Natural killer cell (primary cell): ENCODE measurements at regions not wholly inside any gene's neighbourhood (a gene's known extent, or its start where the extent isn't known, plus 50 kb on each side); places are given as distances from the start of the nearest gene placed in this dataset.

Experiments used
- ATAC-seq, 3 donors: fragments of 150-1000 bp in 2 of 3; fragments of 200-7000 bp in 1 of 3; cut with Tn5 transposase; 1 replicate in 1 of 3; 2 replicates in 2 of 3; pipeline ENCODE4 v1.10.0; 2021; ENCODE audit warnings: mild to moderate bottlenecking in 2 of 3, moderate library complexity in 2 of 3
- DNase-seq, 2 donors: peaks; one replicate each; pipeline versions ENCODE4 v3.0.0 to v3.0.0-alpha.2; 2013 to 2021; ENCODE audit warnings: mixed read lengths in 1 of 2
- H3K27ac ChIP-seq: one replicate; pipeline ENCODE4 v1.5.1; 2013; ENCODE audit warnings: mild to moderate bottlenecking, low read length
- H3K27me3 ChIP-seq: one replicate; pipeline ENCODE4 v1.6.1; 2013; ENCODE audit warnings: low read length; ENCODE audit not compliant: control insufficient read depth, insufficient read depth
- H3K36me3 ChIP-seq: one replicate; pipeline ENCODE4 v1.6.1; 2013; ENCODE audit warnings: low read length; ENCODE audit not compliant: control insufficient read depth, insufficient read depth
- H3K4me1 ChIP-seq: one replicate; pipeline ENCODE4 v1.6.1; 2013; ENCODE audit warnings: low read length; ENCODE audit not compliant: control insufficient read depth, insufficient read depth
- H3K4me3 ChIP-seq: one replicate; pipeline ENCODE4 v1.5.1; 2013; ENCODE audit warnings: low read length
- H3K9me3 ChIP-seq: one replicate; pipeline ENCODE4 v1.6.1; 2013; ENCODE audit warnings: low read length; ENCODE audit not compliant: control insufficient read depth, insufficient read depth
- H3K27ac Mint-ChIP-seq, 2 donors: one replicate each; pipeline ENCODE4 v1.8.0; 2022; ENCODE audit warnings: mild to moderate bottlenecking in 2 of 2, mixed read lengths in 2 of 2, moderate library complexity in 1 of 2
- H3K27me3 Mint-ChIP-seq, 2 donors: one replicate each; pipeline ENCODE4 v1.8.0; 2022; ENCODE audit warnings: low read depth in 2 of 2, mixed read lengths in 2 of 2
- H3K36me3 Mint-ChIP-seq: one replicate; pipeline ENCODE4 v1.8.0; 2022; ENCODE audit warnings: mixed read lengths
- H3K4me1 Mint-ChIP-seq, 2 donors: one replicate each; pipeline ENCODE4 v1.8.0; 2022; ENCODE audit warnings: mixed read lengths in 2 of 2
- H3K4me3 Mint-ChIP-seq: one replicate; pipeline ENCODE4 v1.8.0; 2022; ENCODE audit warnings: mild to moderate bottlenecking, moderate library complexity, mixed read lengths
- H3K9me3 Mint-ChIP-seq, 2 donors: one replicate each; pipeline ENCODE4 v1.8.0; 2022; ENCODE audit warnings: mixed read lengths in 2 of 2
- CTCF ChIP-seq: fragments of 200-600 bp; IDR thresholded peaks from one replicate; pipeline ENCODE4 v1.8.0; 2022; ENCODE audit warnings: antibody characterized with exemption
- WGBS: methylation state at CpG from one replicate; pipeline ENCODE4 v1.1.7; 2013; ENCODE audit warnings: missing lambda C conversion rate; ENCODE audit not compliant: insufficient coverage; 5-methylcytosine and 5-hydroxymethylcytosine counted together
- intact Hi-C: fragments of 100-400 bp; cut with micrococcal nuclease; formaldehyde crosslinking; loops from one replicate; pipeline ENCODE4 v1.14.2; 2022

GRCh38 chr12:67750513-67751183 lies 102.1 kb downstream of the DYRK2 start:
- WGBS: 94% methylated on average over 2 of the region's 3 CpGs
- Histone ChIP-seq H3K4me3 (no peak overlapping the region), H3K4me1 (no peaks in the 10 kb centered on the region), H3K27me3 (no peaks in the 10 kb centered on the region), H3K9me3 (no peaks in the 10 kb centered on the region), H3K27ac (no peak overlapping the region), H3K36me3 (no peaks in the 10 kb centered on the region)
- ATAC-seq (no peak), DNase-seq (no peak)
- H3K4me3 Mint-ChIP-seq: no peak overlapping the region
- intact Hi-C loops: no loop called here
- peaks cover 0 to 2% of the 10 kb centered on the region in 2 donors for H3K9me3 Mint-ChIP-seq
- no peaks in the 10 kb centered on the region for H3K36me3 Mint-ChIP-seq
- TF ChIP-seq CTCF: no peak
- no peak overlapping the region for H3K27ac Mint-ChIP-seq
- peaks cover 9 to 17% of the 10 kb centered on the region in 2 donors for H3K27me3 Mint-ChIP-seq
- no peaks in the 10 kb centered on the region for H3K4me1 Mint-ChIP-seq

GRCh38 chr12:67751381-67751928 lies 102.9 kb downstream of the DYRK2 start:
- no peak for TF ChIP-seq CTCF
- H3K9me3 Mint-ChIP-seq: no peaks in the 10 kb centered on the region
- ATAC-seq (no peak), DNase-seq (no peak)
- intact Hi-C loops: no loop called here
- no peaks in the 10 kb centered on the region for H3K4me1 Mint-ChIP-seq
- no peaks in the 10 kb centered on the region for H3K36me3 ChIP-seq
- H3K36me3 Mint-ChIP-seq: no peaks in the 10 kb centered on the region
- no peak overlapping the region for H3K4me3 Mint-ChIP-seq
- H3K4me3 ChIP-seq: no peak overlapping the region
- H3K9me3 ChIP-seq: no peaks in the 10 kb centered on the region
- peaks cover 5 to 17% of the 10 kb centered on the region in 2 donors for H3K27me3 Mint-ChIP-seq
- H3K4me1 ChIP-seq: no peaks in the 10 kb centered on the region
- H3K27ac Mint-ChIP-seq: no peak overlapping the region
- H3K27me3 ChIP-seq: no peaks in the 10 kb centered on the region
- no peak overlapping the region for H3K27ac ChIP-seq
- 90% methylated on average over 6 of the region's 6 CpGs for WGBS

- H3K9me3 ChIP-seq: no peaks in the 10 kb centered on the region
- no peaks in the 10 kb centered on the region for H3K27me3 ChIP-seq
- no peak overlapping the region for H3K27ac ChIP-seq
- DNase-seq (no peak), ATAC-seq (no peak)
- H3K4me1 ChIP-seq: no peaks in the 10 kb centered on the region
- Mint-ChIP-seq H3K9me3 (no peaks in the 10 kb centered on the region), H3K27me3 (peaks cover 5 to 17% of the 10 kb centered on the region in 2 donors), H3K4me1 (no peaks in the 10 kb centered on the region), H3K27ac (no peak overlapping the region), H3K4me3 (no peak overlapping the region), H3K36me3 (no peaks in the 10 kb centered on the region)
- 100% methylated on average over 1 of the region's 4 CpGs for WGBS
- intact Hi-C loops: no loop called here
- H3K4me3 ChIP-seq: no peak overlapping the region
- H3K36me3 ChIP-seq: no peaks in the 10 kb centered on the region
- no peak for TF ChIP-seq CTCF
Measured at GRCh38 chr12:67752226-67752732, 103.7 kb downstream of the DYRK2 start.
